Stimulated activated CD4-positive, alpha-beta T cell treated with anti-CD3 and anti-CD28 coated beads, Interleukin-15, amount 100 ng/mL, for 24 hours (primary cell): ENCODE measurements at regions not wholly inside any gene's neighbourhood (a gene's known extent, or its start where the extent isn't known, plus 50 kb on each side); places are given as distances from the start of the nearest gene placed in this dataset.
"Not testable (repeated sequence)": the region's sequence is repeated elsewhere in the genome, so short reads cannot be mapped to it uniquely, and the experiment has no call there.

Experiments
- DNase-seq: peaks from one replicate; pipeline ENCODE4 v3.0.0-alpha.2; 2020

GRCh38 chr7:17440025-17440784 lies 141.8 kb downstream of the AHR start:
- DNase-seq = not testable (repeated sequence)

- DNase-seq = no peak
These were observed 142.4 kb downstream of the AHR start for GRCh38 chr7:17440831-17441230.

DNA sequence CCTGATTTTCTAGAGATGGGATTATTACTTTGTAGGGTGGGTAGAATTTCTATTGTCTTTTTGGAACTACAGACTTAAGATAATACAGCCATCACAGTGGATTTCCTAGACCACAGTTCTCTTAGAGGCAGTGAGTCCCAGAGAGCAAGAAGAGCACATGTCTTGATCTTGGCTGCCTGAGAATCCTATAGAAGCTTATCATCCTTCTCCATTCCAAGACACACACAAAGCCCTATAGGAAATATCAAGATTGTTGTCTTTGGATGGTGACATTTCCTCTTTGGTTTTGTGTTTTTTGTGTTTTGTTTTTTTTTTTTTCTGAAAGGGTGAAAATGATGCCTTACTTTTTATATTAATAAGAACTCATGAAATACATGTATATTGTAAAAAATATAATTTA lies 143.1 kb downstream of the AHR start:
- no peak for DNase-seq

DNA sequence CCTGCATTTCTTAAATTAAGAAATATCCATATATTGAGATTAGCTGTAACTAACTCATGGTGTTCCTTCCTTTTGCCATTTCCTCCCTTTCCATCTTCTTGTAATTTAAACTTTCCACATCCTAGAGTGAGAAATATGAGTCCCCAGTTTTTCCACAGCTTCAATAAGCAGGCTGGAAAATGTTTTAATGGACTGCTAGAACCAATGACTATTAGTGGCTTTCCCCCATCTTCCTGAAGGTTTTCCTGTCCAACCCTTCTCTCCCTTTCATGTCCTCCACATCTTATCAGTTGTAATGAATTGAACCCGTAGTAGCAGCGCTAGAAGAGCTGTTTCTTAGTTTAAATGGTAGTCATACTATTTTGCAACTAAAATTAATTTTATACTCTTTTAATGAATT lies 145.7 kb downstream of the AHR start:
- no peak for DNase-seq

DNA sequence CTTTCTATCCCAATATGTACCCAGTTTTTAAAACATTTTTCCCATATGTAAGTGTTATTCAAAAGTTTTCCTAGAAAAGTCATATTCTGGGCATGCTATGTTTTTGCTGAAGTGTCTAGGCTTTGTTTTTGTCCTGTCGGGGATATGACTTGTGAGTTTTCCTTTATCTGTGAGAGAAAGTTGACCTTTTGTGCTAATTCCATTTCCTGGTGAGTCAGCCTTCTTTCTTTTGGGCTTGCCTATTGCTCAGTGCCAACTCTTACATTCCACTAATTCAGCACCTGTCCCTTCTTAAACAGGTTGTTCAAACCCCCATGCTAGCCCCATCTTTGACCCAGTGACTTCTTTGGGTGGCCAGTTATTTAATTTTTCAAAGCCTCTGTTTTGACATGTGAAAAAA lies 146.2 kb downstream of the AHR start:
- DNase-seq = no peak

- no peak for DNase-seq
These were observed 147.9 kb downstream of the AHR start for GRCh38 chr7:17446340-17446739.

- no peak for DNase-seq
These were observed 149.5 kb downstream of the AHR start for GRCh38 chr7:17447728-17448478.

DNA sequence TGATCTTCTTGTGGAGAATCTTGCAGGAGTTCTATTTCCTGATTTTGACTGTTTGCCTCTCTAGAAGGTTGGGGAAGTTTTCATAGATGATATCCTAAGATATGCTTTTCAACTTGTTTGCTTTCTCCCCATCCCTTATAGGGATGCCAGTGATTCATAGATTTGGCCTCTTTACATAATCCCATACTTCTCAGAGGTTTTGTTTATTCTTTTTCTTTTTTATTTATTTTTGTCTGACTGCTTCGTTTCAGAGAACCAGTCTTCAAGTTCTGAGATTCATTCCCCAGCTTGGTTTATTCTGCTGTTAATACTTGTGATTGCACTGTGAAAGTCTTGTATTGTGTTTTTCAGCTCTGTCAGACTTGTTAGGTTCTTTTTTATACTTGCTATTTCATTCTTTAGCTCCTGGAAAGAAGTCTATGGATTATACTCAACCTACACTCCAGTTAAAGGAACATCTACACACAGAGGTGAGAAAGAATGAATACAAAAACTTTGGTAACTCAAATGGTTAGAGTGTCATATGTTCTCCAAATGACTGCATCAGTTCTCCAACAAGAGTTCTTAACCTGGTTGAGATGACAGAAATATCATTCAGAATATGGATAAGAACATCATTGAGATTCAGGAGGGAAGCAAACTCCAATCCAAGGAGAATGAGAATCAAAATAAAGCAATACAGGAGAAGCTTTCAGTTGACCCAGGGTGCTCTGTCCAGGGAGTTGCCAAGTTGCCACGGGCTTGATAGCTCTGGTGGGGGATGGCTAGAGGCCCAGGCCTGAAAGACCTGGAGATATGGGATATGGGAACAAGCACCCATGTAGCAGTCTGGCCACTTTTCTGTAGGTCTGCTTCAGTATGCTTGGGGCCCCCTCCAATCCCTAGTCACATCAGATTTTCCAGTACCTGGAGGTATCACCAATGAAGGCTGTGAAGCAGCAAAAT lies 150.3 kb downstream of the AHR start:
- DNase-seq = no peak

DNA sequence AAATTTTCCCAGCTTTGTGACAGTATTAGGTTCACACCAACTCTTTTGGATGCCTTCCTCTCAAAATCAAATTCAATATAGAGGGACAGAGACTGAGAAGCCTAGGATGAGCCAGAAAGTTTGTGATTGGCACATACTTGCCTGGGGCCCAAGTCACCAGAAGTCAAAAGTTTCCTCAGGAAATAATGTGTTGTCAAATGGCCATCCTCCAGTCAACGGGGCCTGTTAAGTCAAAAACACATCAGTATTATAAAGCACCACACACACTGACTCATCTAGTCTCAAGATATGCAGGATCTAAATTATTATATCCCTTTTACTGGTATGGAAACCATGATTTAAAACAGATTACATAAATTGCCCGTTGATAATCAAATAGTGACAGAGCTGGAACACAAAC lies 158.1 kb downstream of the AHR start:
- DNase-seq = no peak

GRCh38 chr7:17460001-17460400 lies 161.5 kb downstream of the AHR start:
- DNase-seq = no peak

DNA sequence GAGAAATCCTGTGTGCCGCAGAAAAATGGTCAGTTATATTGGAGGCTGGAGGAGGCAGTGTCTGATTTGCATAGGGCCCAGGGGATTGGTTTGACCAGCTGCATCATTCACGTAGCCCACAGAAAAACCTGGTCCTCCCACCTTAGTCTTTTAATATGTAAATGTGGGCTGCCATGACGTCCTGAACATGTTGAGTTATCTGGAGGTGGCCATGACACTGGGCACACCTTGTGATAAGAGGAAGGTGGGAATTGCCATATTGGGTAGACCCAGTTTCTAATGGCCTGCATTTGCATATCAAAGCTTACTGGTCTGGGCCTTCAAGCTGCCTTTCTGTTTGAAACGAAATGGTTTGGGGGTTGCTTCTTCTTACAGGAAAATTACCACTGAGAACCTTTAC lies 162.2 kb downstream of the AHR start:
- no peak for DNase-seq

GRCh38 chr7:17462131-17462631 lies 163.7 kb downstream of the AHR start:
- no peak for DNase-seq

DNA sequence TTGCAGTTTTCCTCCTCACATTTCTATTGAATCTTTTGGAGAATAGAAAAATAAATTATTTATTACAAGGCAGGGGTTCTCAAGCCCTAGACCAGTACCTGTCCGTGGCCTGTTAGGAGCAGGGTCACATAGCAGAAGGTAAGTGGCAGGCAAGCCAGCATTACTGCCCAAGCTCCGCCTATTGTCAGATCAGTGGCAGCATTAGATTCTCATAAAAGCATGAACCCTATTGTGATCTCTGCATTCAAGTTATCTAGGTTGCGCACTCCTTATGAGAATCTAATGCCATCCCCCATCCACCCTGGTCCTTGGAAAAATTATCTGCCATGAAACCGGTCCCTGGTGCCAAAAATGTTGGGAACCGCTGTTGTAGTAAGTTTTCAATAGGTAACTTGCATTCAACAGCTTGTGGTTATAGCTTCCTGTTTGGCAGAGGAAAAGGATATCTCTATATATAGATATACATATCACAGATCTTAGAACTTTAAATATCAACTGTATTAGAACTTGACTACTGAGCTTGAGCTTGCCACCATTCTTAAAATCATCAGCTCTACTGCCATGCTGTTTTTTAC lies 165.1 kb downstream of the AHR start:
- no peak for DNase-seq

DNA sequence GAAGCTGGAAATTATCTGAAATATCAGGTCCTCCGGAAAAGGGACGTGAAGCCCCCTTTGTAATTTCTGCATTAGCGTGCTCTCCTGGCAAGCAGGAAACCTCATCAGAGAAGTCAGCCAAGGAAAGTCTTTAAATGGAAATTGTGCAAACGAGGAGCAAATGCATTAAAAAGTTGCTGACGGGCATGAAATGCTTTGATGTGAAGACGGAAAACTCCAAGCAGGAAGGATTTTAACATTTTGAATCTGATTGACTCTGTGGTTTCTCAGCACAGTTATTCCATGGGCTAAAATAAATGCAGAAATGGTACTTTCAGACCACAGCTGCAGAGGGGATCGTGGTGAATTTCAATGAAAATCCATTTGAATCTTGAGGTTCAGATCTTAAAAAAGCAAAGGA lies 167.8 kb downstream of the AHR start:
- no peak for DNase-seq

DNA sequence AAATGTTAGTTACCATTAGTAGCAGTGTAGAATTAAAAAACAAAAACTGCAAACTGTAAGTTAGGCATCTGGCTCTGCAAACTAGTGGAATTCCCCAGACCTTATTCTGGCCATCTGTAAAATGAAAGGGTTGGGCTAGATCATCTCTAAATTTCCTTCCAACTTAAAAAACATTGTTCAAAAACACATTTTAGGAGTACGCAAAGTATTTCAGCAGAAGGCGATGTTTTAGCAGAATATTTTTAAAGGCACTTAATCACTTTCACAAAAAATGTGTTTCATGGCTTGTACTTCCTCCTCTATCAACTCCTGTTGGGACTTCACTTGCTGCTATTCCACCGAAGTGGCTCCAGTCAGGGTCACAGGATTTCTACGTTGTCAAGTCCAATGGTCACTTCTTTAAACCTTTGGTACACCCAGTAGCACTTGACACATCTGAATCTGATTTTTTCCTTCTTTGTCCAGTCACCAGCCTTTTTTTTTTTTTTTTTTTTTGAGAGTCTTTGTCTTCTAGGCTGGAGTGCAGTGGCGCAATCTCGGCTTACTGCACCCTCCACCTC lies 169.0 kb downstream of the AHR start:
- no peak for DNase-seq

- DNase-seq = no peak
These were observed 172.9 kb downstream of the AHR start for GRCh38 chr7:17471325-17471724.

- DNase-seq = no peak
These were observed 174.1 kb downstream of the AHR start for GRCh38 chr7:17472518-17472917.

DNA sequence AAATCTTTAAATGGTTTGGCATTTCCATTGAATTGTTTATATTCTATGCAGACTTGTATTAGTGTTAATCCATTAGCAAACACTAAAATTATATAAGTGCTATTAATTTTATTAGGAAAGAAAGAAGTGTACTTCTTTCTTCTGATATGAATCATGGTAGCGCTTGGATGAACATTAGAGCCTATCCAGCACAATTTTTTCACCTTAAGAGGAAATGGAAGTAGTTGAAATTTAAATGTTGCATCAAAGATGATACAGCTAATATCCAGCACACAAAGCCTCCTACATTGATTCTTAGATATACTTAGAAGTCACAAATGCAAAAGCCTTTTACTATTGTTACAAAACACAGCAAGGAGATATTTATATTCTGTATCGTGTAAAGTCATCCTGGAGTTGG lies 174.5 kb downstream of the AHR start:
- no peak for DNase-seq

DNA sequence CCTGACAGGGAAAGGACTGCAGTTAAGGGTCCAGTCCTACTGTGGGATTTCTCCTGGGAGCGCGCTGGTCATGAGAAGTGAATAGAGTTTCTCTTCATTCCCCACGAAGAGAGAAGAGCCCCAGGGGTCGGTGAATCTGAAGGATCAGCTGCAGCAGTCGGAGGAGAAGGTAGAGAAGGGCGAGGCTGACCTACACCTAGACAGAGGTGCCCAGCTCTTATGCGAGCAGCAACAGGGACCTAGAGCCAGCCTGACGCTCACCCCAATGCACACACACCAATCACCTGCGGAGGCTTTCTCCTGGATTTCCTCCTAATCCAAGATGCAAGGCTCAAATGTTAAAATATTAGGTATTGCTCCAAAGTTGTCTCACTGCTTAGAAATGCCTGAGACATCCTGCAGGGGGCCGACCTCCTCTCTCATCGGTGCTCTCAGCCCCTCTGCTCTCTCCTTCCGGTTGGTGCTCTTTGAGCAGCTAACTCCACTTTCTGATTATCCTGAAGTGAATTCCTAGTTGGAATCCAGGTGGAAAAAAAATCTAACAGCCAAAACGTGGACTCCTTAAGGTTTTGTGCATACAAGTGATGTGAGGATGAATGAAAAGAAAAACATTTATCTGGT lies 176.4 kb downstream of the AHR start:
- DNase-seq = no peak

GRCh38 chr7:17477182-17477581 lies 178.7 kb downstream of the AHR start:
- DNase-seq = no peak

DNA sequence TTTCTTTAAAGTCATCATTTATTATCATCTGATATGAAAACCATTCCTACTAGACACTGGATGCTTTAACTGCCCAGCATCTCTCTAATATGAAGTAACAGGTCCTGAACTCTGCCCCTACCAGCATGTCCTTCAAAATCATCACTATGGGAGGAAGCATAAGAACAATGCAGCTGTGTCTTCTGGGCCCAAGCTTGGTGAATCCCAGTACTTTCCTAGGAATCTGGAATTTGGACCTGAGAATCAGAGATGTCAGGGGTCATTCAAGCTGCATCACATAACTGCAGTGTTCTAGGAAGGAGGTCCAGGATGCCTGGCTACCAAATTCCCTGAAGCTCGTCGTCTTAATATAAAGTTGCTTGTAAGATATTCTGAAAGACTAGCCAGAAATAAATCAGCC lies 182.7 kb downstream of the AHR start:
- no peak for DNase-seq

GRCh38 chr7:17485368-17485767 lies 186.9 kb downstream of the AHR start:
- DNase-seq = no peak
